Epithelial cell of proximal tubule (primary cell): ENCODE measurements at regions not wholly inside any gene's neighbourhood (a gene's known extent, or its start where the extent isn't known, plus 50 kb on each side); places are given as distances from the start of the nearest gene placed in this dataset.

Experiments used
- DNase-seq: peaks from one replicate; pipeline ENCODE4 v3.0.0-alpha.2; 2011; ENCODE audit warnings: low read depth
- H3K4me3 ChIP-seq: 2 replicates; pipeline ENCODE4 v1.5.1; 2011; ENCODE audit warnings: low read depth, mild to moderate bottlenecking, low read length
- CTCF ChIP-seq: conservative IDR thresholded peaks from 2 replicates; pipeline ENCODE4 v1.5.1; 2012; ENCODE audit warnings: low read depth, mild to moderate bottlenecking, low read length

- no peak overlapping the region for H3K4me3 ChIP-seq
- no peak for TF ChIP-seq CTCF
- no peak for DNase-seq
Observed at GRCh38 chr7:45979275-45980180, 58.5 kb upstream of the IGFBP3 start.

GRCh38 chr7:45978731-45979211, 57.7 kb upstream of the IGFBP3 start:
- TF ChIP-seq CTCF: no peak
- no peak for DNase-seq
- H3K4me3 ChIP-seq: no peak overlapping the region

- peak; percentile 100 for DNase-seq
- H3K4me3 ChIP-seq: no peak overlapping the region
- TF ChIP-seq CTCF: no peak
Observed at GRCh38 chr7:45978010-45978681, 57.1 kb upstream of the IGFBP3 start.

- no peak for DNase-seq
Observed at GRCh38 chr7:45977256-45977780, 56.2 kb upstream of the IGFBP3 start.

GRCh38 chr7:45976485-45976856, 55.4 kb upstream of the IGFBP3 start:
- DNase-seq: no peak
- TF ChIP-seq CTCF: no peak

More at GRCh38 chr7:45977256-45977780, 56.2 kb upstream of the IGFBP3 start:
- no peak for TF ChIP-seq CTCF
- no peak overlapping the region for H3K4me3 ChIP-seq

GRCh38 chr7:45975847-45976484, 54.9 kb upstream of the IGFBP3 start:
- H3K4me3 ChIP-seq: no peak overlapping the region
- DNase-seq: no peak
- TF ChIP-seq CTCF: no peak

More at GRCh38 chr7:45976485-45976856, 55.4 kb upstream of the IGFBP3 start:
- H3K4me3 ChIP-seq: no peak overlapping the region
